HG03354 (cell line): ENCODE measurements at regions not wholly inside any gene's neighbourhood (a gene's known extent, or its start where the extent isn't known, plus 50 kb on each side); places are given as distances from the start of the nearest gene placed in this dataset.
"Not testable (repeated sequence)": the region's sequence is repeated elsewhere in the genome, so short reads cannot be mapped to it uniquely, and the experiment has no call there.

Source experiments
- ATAC-seq: cut with Tn5 transposase; IDR thresholded peaks from one replicate; pipeline ENCODE4 v1.9.1; 2021; ENCODE audit warnings: mild to moderate bottlenecking; ENCODE audit not compliant: unreplicated experiment, poor library complexity, severe bottlenecking

- no peak for ATAC-seq
Observed at GRCh38 chr2:59798687-59799232, 754.7 kb downstream of the BCL11A start.

GRCh38 chr2:59791004-59791618, 762.3 kb downstream of the BCL11A start:
- no peak for ATAC-seq

DNA sequence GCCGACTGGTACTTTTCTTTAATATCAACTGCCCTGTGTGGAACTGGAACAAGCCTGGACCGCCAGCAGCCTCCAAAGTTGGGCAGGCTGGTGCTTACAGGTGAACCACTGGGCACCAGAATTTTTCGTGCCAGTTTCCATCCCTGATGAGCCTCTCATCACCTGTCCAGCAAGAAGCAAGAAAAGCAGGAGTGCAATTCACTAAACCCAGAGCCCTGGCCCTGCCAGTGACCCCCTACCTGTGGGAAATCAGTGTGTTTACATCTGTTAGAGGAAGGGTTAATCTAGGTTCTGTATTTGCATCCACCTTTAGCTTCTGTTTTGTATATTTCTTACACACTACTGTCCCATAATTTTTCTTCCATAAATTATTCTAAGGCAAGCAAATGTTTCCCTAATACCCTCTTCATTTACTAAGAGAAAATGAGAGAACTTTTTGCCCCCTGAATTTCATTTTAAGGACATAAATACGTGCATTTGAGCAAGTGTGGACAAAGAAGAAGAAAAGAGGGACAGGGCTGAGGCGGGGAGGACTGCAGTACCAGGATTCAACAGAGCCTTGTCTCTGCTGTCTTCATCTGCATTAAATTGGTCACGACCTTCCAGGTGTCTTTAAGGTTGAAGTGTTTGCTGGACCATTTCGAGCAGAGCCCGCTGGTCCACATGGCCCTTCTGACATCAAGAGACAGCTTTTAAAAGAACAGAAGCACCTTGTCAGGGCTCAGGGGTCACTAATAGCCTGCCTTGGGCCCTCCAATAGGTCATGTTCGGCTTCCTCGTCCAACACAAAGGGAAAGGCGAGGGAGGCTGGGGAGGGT, 763.1 kb downstream of the BCL11A start:
- ATAC-seq, result no peak

DNA sequence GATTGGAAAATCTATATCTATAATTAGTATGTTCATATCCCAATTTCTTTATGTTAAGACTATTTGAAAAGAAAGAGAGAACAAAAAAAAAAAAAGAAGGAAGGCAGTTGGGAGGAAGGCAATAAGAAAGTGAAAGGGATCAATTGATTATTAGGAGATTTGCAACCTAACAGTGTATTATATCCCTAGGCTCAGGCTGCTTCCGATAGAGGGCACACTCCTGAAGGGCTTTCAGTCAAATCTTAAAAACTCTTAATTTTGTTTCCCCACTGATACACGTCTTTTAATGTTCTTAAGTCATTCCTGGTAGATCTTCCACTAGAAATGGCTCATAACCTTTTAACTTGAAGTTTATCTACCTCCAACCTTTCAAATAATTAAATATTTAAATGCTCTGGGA, 763.9 kb downstream of the BCL11A start:
- no peak for ATAC-seq

GRCh38 chr2:59787095-59787494, 766.4 kb downstream of the BCL11A start:
- ATAC-seq, result no peak

- no peak for ATAC-seq
Observed at GRCh38 chr2:59786684-59787083, 766.8 kb downstream of the BCL11A start.

DNA sequence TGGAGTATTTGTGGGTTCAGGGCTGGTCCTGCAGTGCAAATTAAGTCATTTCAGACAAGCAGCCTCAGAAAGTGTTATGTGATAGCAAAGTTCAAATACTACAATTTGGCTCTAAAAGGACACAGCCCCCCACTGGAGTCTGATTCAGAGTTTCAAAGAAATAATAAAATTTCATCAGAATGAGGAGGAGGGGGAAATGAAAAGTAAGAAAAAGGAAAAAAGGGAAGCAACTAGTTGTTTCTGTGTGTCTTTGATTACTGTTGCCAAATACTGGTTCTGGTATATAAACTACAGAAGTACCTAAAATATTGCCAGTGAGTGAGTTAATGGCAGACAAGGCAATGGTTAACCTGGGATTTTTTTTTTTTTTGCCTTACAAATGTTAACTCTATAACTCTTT, 773.9 kb downstream of the BCL11A start:
- ATAC-seq, result no peak

DNA sequence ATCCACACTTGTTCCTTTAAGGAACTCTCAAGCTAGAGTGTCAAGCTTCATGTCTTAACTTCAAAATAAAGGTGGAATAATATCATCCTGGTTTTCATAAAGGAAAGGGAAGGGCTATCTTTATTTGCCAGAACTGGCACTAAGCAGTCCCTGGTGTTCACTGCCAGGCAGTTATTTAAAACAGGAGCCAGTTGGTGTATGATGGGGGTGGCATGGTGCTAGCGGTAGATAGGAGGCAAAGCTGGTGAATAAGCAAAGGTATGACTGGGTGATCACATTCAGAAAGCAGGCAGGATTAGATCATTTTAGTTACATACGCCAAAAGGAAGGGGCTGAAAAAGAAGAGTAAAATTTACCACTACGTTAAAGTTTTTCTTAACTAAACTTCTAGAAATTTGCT, 776.3 kb downstream of the BCL11A start:
- no peak for ATAC-seq

GRCh38 chr2:59776726-59777008, 776.8 kb downstream of the BCL11A start:
- ATAC-seq, result no peak

DNA sequence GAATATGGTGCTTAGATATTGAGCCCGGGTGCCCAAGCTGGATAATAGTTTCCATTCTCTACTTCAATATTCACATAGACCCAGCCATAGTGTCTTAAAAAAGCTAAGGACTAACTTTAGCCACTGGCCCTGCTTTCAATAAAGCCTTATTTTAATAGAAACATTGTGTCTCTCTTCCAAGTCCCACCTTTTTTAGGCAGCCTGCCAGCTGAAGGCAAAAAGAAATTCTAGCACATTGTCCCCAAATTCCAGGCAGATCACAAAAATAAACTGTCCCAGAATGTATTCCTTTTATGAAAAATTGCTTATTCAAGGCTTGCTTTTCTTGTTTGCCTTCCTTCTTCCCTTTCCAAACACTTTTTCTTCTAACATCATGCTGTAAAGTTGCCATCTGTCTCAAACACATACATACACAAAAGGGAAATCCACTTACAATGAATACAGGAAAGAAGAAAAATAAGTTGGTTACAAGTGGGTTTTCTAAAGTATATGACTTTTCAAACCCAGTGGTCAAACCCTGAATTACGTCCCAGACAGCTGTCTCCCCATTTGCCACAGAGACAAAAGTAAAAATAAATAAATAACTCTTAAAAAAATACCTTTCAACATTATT, 778.5 kb downstream of the BCL11A start:
- ATAC-seq, result no peak

DNA sequence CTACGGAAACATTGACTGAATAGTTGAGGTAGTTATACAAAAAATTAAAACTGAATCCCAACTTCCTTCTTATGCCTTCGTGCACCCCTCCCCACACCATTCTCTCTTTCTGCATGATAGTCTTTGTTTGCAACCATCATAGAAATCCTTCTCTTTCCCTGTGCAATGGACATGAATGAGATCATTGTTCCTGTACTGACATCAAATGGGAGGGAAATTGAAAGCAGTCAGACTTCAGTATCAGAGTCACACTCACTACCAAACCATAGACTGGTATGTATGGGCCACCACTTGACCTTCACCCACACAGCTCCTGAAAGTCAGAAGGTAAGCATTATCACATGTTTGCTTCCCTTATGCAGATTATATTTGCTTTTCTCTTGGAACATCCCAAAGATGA, 782.8 kb downstream of the BCL11A start:
- no peak for ATAC-seq

- no peak for ATAC-seq
Observed at GRCh38 chr2:59761966-59762365, 791.5 kb downstream of the BCL11A start.

GRCh38 chr2:59756150-59756549, 797.3 kb downstream of the BCL11A start:
- ATAC-seq, result no peak

- no peak for ATAC-seq
Observed at GRCh38 chr2:59754011-59754735, 799.3 kb downstream of the BCL11A start.

DNA sequence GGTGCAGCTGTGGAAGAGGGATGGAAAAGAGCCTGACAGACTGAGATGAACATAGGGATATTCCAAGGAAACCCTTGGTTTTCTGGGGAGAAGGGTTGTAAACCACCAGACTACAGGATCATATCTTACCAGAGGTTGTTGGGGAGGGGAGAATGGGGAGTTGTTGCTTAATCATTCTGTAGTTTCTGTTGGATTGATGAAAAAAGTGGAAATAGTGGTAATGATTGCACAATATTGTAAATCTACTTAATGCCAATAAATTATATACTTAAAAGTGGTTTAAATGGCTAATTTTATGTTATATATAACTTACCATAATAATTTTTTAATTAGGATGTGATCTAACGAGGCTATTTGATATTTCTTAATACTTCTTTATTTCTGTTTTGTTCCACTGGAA, 800.9 kb downstream of the BCL11A start:
- ATAC-seq, result no peak

- no peak for ATAC-seq
Observed at GRCh38 chr2:59752071-59752470, 801.4 kb downstream of the BCL11A start.

DNA sequence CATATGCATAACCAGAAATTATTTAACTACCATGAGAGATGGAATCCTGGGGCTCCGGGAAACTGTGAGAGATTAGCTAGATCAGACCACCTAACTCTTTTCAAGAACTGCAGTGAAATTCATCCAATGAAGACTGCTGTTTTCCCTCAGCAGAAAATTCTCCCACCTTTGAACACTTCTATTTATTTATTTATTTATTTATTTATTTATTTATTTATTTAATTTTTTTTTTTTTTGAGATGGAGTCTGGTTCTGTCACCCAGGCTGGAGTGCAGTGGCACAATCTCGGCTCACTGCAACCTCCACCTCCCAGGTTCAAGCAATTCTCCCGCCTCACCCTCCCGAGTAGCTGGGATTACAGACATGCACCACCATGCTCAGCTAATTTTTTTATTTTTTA, 802.2 kb downstream of the BCL11A start:
- ATAC-seq, result not testable (repeated sequence)

- no peak for ATAC-seq
Observed at GRCh38 chr2:59746291-59746690, 807.2 kb downstream of the BCL11A start.

- no peak for ATAC-seq
Observed at GRCh38 chr2:59745085-59745484, 808.4 kb downstream of the BCL11A start.

- ATAC-seq, result no peak
Observed at GRCh38 chr2:59744436-59744835, 809.0 kb downstream of the BCL11A start.
